Effector memory CD4-positive, alpha-beta T cell (primary cell): ENCODE measurements at regions not wholly inside any gene's neighbourhood (a gene's known extent, or its start where the extent isn't known, plus 50 kb on each side); places are given as distances from the start of the nearest gene placed in this dataset.

Experiments
- DNase-seq, 3 donors: peaks; one replicate each; pipeline ENCODE4 v3.0.0-alpha.2; 2020
- H3K27ac ChIP-seq: 2 replicates; pipeline ENCODE4 v1.7.0; 2013; ENCODE audit warnings: mild to moderate bottlenecking, low read length, moderate library complexity; ENCODE audit not compliant: insufficient read depth, poor library complexity, severe bottlenecking
- H3K27me3 ChIP-seq: replicated peaks from 2 replicates; pipeline ENCODE4 v1.7.0; 2013; ENCODE audit warnings: mild to moderate bottlenecking, low read length; ENCODE audit not compliant: insufficient read depth, control insufficient read depth, poor library complexity, severe bottlenecking
- H3K36me3 ChIP-seq: 2 replicates; pipeline ENCODE4 v1.7.0; 2013; ENCODE audit warnings: mild to moderate bottlenecking, low read length, moderate library complexity; ENCODE audit not compliant: control insufficient read depth, insufficient read depth
- H3K4me1 ChIP-seq: 2 replicates; pipeline ENCODE4 v1.7.0; 2013; ENCODE audit warnings: low read length, mild to moderate bottlenecking; ENCODE audit not compliant: control insufficient read depth, insufficient read depth, poor library complexity, severe bottlenecking
- H3K4me3 ChIP-seq: 2 replicates; pipeline ENCODE4 v1.7.0; 2013; ENCODE audit warnings: low read length, low read depth, mild to moderate bottlenecking; ENCODE audit not compliant: insufficient read depth, poor library complexity, severe bottlenecking
- H3K9me3 ChIP-seq: 2 replicates; pipeline ENCODE4 v1.7.0; 2013; ENCODE audit warnings: mild to moderate bottlenecking, low read length, moderate library complexity; ENCODE audit not compliant: control insufficient read depth

GRCh38 chr2:64344999-64345576, 108.9 kb upstream of the LGALSL start:
- no peaks in the 10 kb centered on the region for H3K9me3 ChIP-seq

GRCh38 chr2:64345998-64346397, 108.0 kb upstream of the LGALSL start:
- Histone ChIP-seq H3K27me3 (no peaks in the 10 kb centered on the region), H3K4me1 (no peaks in the 10 kb centered on the region), H3K9me3 (no peaks in the 10 kb centered on the region), H3K27ac (no peak overlapping the region), H3K4me3 (no peak overlapping the region), H3K36me3 (no peaks in the 10 kb centered on the region)
- no peak for DNase-seq

More at GRCh38 chr2:64344999-64345576, 108.9 kb upstream of the LGALSL start:
- H3K36me3 ChIP-seq: no peaks in the 10 kb centered on the region
- DNase-seq: no peak
- H3K4me3 ChIP-seq: no peak overlapping the region
- H3K27ac ChIP-seq: no peak overlapping the region
- no peaks in the 10 kb centered on the region for H3K4me1 ChIP-seq
- no peaks in the 10 kb centered on the region for H3K27me3 ChIP-seq

DNA sequence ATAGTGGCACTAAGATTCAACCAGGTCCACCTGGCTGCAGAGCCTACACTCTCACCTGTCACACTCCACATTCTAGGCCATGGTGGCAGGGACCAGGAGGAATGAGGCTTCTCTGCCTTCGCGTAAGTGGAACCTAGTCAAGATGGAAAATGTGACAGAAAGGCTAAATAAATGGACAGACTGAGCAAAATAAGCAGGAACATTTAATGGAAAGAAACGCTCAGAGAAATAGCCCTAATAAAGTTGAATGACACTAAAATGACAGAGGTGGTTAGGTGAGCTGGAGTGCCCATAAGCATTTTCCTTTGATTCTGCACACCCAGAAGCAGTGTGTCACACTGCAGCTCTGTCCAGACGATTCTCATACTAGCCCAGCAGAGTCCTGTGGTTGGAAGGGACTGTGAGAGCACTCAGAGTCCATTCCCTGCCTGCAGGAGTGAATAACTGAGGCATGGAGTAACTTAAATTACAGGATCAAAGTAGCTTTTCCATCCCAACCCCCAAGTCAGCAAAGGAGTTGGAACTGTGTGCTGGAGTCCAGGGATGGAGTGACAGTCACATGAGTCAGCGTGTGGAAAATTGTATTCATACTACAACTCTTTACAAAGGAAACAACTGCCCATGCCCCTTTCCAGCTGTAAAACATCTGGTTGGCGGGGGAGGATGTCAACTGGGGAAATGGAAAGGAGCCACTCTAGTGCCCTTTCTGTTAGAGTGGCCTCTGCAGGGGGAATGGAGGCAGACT, 105.4 kb upstream of the LGALSL start:
- Histone ChIP-seq H3K4me3 (no peak overlapping the region), H3K36me3 (no peaks in the 10 kb centered on the region), H3K27me3 (no peaks in the 10 kb centered on the region), H3K4me1 (no peaks in the 10 kb centered on the region), H3K9me3 (no peaks in the 10 kb centered on the region), H3K27ac (no peak overlapping the region)
- DNase-seq: no peak

DNA sequence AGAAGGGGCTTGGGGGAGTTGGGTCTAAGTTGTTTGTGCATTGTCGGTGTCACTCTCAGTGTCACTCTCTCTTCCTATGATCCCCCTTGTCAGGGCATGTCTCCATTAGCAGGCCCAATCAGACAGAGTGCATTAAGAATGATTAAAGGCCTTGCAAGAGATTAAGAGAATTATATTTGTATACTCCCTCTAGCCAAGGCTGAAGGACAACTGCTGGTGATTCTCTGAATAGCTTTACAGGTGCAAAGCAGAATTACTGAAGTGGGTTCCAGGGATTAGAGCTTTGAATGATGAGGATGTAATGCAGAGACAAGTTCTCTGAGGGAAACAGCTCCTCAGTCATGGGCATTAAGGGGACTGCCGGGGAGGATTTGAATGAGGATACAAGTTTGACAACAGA, 104.8 kb upstream of the LGALSL start:
- no peaks in the 10 kb centered on the region for H3K36me3 ChIP-seq
- DNase-seq: no peak
- H3K27ac ChIP-seq: no peak overlapping the region
- no peaks in the 10 kb centered on the region for H3K27me3 ChIP-seq
- H3K9me3 ChIP-seq: no peaks in the 10 kb centered on the region
- H3K4me1 ChIP-seq: no peaks in the 10 kb centered on the region
- no peak overlapping the region for H3K4me3 ChIP-seq

DNA sequence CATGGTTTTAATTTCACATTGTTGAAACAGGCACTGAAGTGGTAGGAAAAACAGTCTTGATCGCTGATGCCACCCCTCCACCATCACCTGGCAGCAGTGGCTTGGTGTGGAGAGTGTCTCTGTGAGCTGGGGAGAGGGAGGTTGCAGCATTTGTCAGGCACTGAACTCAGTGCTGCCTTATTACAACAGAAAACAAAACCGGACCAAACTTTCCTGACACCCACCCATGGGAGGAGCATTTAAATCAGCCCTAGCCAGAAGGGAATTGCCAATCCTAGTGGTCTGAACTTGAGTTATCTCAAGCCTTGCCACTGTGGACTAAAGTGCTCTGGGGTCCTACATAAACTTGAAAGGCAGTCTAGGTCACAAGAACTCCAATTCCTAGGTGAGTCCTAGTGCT, 103.0 kb upstream of the LGALSL start:
- no peak for DNase-seq
- Histone ChIP-seq H3K27me3 (no peaks in the 10 kb centered on the region), H3K4me1 (no peaks in the 10 kb centered on the region), H3K9me3 (no peaks in the 10 kb centered on the region), H3K36me3 (no peaks in the 10 kb centered on the region), H3K27ac (no peak overlapping the region), H3K4me3 (no peak overlapping the region)

DNA sequence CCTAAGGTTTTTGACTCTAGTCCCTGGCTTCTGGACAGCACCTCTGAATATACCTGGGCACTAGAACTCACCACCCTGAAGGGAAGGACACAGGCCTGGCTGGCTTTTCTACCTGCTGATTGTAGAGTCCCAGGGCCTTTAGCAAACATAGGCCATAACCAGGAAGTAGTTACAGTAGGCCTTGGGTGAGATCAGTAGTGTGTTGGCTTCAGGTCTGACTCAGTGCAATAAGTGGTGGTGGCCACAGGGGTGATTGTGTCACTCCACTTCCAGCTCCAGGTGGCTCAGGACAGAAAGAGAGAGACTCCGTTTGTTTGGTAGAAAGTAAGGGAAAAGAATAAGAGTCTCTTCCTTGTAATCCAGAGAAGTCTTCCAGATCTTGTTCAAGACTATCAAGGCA, 101.7 kb upstream of the LGALSL start:
- no peaks in the 10 kb centered on the region for H3K36me3 ChIP-seq
- no peaks in the 10 kb centered on the region for H3K9me3 ChIP-seq
- H3K4me3 ChIP-seq: no peak overlapping the region
- no peak for DNase-seq
- no peak overlapping the region for H3K27ac ChIP-seq
- H3K27me3 ChIP-seq: no peaks in the 10 kb centered on the region
- H3K4me1 ChIP-seq: no peaks in the 10 kb centered on the region

DNA sequence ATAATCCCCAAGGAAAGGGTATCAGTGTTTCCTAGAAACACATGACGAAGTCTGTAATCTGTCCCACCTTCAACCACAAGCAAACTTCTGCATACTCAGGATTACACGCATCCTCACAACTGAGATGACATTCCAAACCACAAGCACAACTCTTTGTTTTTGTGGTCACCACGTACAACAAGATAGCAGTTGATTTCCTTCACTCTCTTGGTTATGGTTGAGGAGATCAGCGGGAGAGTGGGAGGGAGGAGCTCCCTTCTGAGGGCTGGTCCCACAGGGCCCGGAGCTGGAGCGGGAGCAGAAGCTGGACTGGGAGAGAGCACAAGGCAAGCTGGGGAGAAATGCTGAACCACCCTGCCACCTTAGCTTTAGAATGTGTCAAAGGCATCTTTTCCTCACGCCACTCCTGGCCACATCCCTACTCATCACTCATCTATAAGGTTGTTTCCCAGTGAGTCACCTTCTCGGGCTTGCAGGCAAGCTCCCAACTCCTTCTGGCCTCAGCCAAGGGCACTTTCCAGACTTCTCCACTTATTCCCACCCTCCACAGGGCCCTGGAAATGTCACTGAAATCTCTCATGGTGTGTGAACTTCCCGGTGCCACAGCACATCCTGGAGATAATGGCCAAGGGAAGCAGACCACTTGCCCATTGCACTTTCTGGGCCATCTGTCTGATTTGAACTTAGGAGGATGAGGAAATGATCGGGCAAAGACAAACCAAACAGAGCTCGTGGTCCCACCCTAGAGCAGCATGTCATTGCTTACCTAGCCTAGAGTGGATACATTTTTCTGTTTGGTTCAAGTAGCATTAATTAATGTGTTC, 98.9 kb upstream of the LGALSL start:
- no peak overlapping the region for H3K27ac ChIP-seq
- H3K4me1 ChIP-seq: no peaks in the 10 kb centered on the region
- H3K4me3 ChIP-seq: no peak overlapping the region
- H3K27me3 ChIP-seq: no peaks in the 10 kb centered on the region
- no peaks in the 10 kb centered on the region for H3K36me3 ChIP-seq
- no peaks in the 10 kb centered on the region for H3K9me3 ChIP-seq
- no peak for DNase-seq

DNA sequence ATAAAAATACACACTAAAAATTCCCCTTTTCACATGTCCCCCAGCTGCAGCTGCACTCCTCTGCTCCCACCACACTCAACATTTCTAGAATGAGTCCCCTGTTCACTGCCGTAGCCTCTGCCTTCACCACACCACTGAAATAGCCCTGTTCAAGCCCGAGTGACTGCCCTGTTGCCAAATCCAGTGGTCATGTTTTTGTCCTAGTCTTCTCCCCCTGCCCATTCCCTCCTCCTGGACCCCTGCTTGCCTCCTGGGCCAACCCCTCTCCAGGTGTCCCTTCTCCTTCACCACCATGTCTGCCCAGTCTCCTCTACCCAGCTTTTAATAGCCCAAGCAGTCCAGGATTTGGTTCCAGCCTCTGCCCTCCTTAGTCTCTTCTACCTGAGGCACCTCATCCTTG, 97.1 kb upstream of the LGALSL start:
- Histone ChIP-seq H3K36me3 (no peaks in the 10 kb centered on the region), H3K27me3 (no peaks in the 10 kb centered on the region), H3K27ac (no peak overlapping the region), H3K4me3 (no peak overlapping the region), H3K9me3 (no peaks in the 10 kb centered on the region), H3K4me1 (no peaks in the 10 kb centered on the region)
- no peak for DNase-seq

DNA sequence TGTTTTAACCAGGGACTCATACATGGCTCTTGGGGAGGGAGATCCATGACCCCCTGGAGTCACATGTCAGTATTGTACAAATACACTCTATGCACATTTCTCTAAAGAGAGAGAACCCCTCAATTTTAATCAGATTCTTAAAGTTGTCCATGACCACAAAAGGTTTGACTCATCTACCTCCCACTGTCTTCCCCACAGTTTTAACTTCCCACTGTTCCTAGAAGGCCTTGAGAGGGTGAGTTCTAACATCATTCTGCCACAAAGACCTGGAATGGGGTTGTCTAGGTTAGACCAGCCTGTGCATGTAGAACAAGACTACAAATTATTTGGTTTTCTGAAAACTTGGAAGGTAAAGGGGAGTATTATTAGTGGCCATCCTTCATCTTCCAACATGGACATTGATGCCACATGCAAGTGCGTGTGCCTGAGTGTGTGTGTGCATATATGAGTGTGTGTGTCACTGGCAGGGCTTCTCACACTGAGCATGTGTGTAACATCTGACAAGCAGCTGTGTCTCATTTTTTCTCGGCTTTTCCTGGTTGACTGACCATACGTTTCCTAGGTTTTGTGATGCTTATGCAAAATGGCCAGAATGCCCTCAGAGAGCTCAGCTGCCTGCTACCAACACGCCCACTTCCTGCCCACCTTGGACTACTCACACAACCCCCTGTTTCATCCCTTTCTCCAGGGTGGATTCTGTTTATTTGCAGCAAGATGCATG, 94.6 kb upstream of the LGALSL start:
- Histone ChIP-seq H3K4me3 (no peak overlapping the region), H3K27me3 (no peaks in the 10 kb centered on the region), H3K27ac (no peak overlapping the region), H3K9me3 (no peaks in the 10 kb centered on the region), H3K4me1 (no peaks in the 10 kb centered on the region), H3K36me3 (no peaks in the 10 kb centered on the region)
- no peak for DNase-seq
